Posterior vena cava (tissue), 2 donors: ENCODE measurements at regions not wholly inside any gene's neighbourhood (a gene's known extent, or its start where the extent isn't known, plus 50 kb on each side); places are given as distances from the start of the nearest gene placed in this dataset.
"Not testable (repeated sequence)": the region's sequence is repeated elsewhere in the genome, so short reads cannot be mapped to it uniquely, and the experiment has no call there.

Experiments used
- DNase-seq: peaks from one replicate; pipeline ENCODE4 v3.0.0-alpha.2; 2020; ENCODE audit warnings: low spot score
- intact Hi-C, 2 donors: fragments of 100-400 bp; cut with DNase I; formaldehyde crosslinking; loops; one replicate each; pipeline versions ENCODE4 v1.14.1 to v1.14.2; 2022 to 2023
- donor health status: DM: yes; HTN: yes; CAD: no.
- donor health status: DM: yes; HTN: yes; CAD: no.

GRCh38 chr13:63249411-63250187 lies 1834.0 kb upstream of the PCDH20 start:
- intact Hi-C loops: no loop called here
- no peak for DNase-seq

- DNase-seq, intact Hi-C loops: not testable (repeated sequence)
These were observed 1821.2 kb upstream of the PCDH20 start for GRCh38 chr13:63236667-63237396.

GRCh38 chr13:63218596-63218995 lies 1802.9 kb upstream of the PCDH20 start:
- DNase-seq, intact Hi-C loops: not testable (repeated sequence)

GRCh38 chr13:63209330-63210017 lies 1793.8 kb upstream of the PCDH20 start:
- intact Hi-C loops: no loop called here
- no peak for DNase-seq

- intact Hi-C loops: no loop called here
- DNase-seq: no peak
These were observed 1793.2 kb upstream of the PCDH20 start for GRCh38 chr13:63208826-63209225.

GRCh38 chr13:63206461-63206860 lies 1790.8 kb upstream of the PCDH20 start:
- no peak for DNase-seq
- intact Hi-C loops: no loop called here

- intact Hi-C loops: no loop called here
- DNase-seq: no peak
These were observed 1785.8 kb upstream of the PCDH20 start for GRCh38 chr13:63201493-63201892.

GRCh38 chr13:63199508-63199907 lies 1783.9 kb upstream of the PCDH20 start:
- intact Hi-C loops: no loop called here
- no peak for DNase-seq

- intact Hi-C loops: no loop called here
- DNase-seq: no peak
These were observed 1782.4 kb upstream of the PCDH20 start for GRCh38 chr13:63198071-63198470.

- intact Hi-C loops: no loop called here
- DNase-seq: no peak
These were observed 1780.1 kb upstream of the PCDH20 start for GRCh38 chr13:63195726-63196125.

GRCh38 chr13:63190742-63191141 lies 1775.1 kb upstream of the PCDH20 start:
- intact Hi-C loops: no loop called here
- DNase-seq: no peak

GRCh38 chr13:63190219-63190618 lies 1774.6 kb upstream of the PCDH20 start:
- DNase-seq: no peak
- intact Hi-C loops: no loop called here

GRCh38 chr13:63189712-63190111 lies 1774.1 kb upstream of the PCDH20 start:
- no peak for DNase-seq
- intact Hi-C loops: no loop called here

GRCh38 chr13:63184693-63185092 lies 1769.0 kb upstream of the PCDH20 start:
- intact Hi-C loops: no loop called here

GRCh38 chr13:63175536-63175935 lies 1759.9 kb upstream of the PCDH20 start:
- DNase-seq: no peak
- intact Hi-C loops: no loop called here

More at GRCh38 chr13:63184693-63185092, 1769.0 kb upstream of the PCDH20 start:
- DNase-seq: no peak

GRCh38 chr13:63167699-63168337 lies 1752.2 kb upstream of the PCDH20 start:
- DNase-seq: no peak
- intact Hi-C loops: no loop called here

GRCh38 chr13:63166345-63166744 lies 1750.7 kb upstream of the PCDH20 start:
- intact Hi-C loops: no loop called here
- no peak for DNase-seq

- DNase-seq: no peak
- intact Hi-C loops: no loop called here
These were observed 1748.3 kb upstream of the PCDH20 start for GRCh38 chr13:63163903-63164302.

- DNase-seq: no peak
- intact Hi-C loops: no loop called here
These were observed 1745.6 kb upstream of the PCDH20 start for GRCh38 chr13:63161219-63161618.

GRCh38 chr13:63156816-63157215 lies 1741.2 kb upstream of the PCDH20 start:
- intact Hi-C loops: no loop called here
- DNase-seq: no peak
